ENCODE measurements at regions not wholly inside any gene's neighbourhood (a gene's known extent, or its start where the extent isn't known, plus 50 kb on each side); places are given as distances from the start of the nearest gene placed in this dataset.
"Not testable (repeated sequence)": the region's sequence is repeated elsewhere in the genome, so short reads cannot be mapped to it uniquely, and the experiment has no call there.

DNA sequence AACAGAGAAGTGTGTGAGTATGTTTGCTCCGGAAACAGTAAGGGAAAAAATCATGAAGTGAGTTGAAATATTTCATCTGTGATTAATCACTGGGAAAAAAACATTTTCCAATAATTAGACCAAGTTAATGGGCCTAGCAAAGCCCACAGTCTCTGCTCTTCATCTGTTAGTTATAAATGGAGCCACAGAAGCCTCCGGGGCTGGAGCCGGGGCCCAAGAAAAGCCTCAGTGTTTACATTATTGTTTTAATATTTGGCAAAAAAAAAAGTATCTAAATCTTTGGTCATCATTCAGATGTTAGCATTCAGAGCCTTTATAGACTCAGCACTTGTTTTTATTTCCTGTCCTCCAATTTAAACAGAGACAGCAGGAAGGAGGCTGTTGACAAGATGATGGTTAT lies 115.0 kb downstream of the UBE2U start:
- DNase-seq = peak; percentile 38

DNA sequence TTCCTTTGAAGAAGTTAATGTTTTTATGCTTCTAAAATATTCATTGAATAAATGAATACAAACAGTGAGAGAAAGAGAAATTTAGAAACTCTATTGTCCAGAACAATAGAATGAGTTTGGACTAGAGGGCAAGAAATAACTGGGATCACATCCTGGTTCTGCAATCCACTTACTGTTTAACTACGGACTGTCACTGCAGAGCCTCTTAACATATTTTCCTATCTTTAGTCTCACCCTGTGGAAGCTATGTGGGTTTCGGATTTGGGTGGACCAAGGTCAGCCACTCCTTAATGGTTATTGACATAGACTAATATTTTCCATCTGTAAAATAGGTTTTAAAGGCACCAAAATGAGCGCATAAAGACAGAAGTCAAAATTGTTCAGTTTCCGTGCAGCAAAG lies 116.6 kb downstream of the UBE2U start:
- no peak for DNase-seq

DNA sequence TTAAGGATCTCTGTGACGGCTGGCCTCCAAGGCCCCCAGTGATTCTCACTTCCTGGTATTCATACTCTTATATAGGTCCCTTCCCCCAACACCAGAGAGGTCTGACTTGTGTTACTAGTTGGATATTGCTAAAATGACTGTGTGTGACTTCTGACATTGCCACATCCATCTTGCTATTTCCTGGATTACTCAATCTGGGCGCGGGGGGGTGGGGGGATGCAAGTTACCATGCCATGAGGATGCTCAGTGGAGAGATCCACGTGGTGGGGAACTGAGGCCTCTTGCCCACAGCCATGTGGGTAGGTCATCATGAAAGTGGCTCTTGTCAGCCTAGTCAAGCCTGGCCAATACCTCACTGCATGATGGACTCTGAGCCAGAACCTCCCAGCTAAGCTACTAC lies 117.0 kb downstream of the UBE2U start:
- peak; percentile 96 for DNase-seq

DNA sequence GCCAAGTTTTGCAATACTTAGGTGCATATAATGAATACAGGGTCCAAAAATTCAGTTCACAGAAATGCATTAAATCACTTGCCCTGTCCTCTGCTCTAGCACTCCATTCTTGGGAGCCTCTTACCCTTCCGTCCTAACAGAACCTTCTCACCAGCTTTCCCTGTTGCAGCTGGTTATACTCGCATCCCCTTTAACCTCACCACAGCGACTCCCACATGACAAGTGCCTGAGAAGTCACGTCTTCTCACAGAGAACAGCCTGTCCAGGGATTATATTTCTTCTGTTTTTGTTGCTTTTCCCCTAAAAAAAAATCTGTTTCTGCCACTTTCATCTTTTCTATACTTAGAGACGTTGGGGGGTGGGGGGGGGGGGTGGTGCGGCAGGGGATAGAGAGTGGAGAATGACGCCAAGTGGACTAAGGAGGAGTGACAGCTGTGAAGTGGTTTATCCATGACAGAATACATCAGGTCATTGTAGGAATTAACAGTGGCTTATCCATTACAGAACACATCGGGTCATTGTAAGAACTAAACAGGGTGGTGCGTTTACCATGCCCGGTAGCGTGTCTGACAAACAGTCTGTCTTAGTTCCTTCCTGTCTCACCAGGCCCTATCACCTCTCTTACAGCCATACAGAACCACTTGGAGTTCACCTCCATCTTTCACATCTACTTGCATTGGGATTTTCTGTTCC lies 117.6 kb downstream of the UBE2U start:
- no peak for DNase-seq

DNA sequence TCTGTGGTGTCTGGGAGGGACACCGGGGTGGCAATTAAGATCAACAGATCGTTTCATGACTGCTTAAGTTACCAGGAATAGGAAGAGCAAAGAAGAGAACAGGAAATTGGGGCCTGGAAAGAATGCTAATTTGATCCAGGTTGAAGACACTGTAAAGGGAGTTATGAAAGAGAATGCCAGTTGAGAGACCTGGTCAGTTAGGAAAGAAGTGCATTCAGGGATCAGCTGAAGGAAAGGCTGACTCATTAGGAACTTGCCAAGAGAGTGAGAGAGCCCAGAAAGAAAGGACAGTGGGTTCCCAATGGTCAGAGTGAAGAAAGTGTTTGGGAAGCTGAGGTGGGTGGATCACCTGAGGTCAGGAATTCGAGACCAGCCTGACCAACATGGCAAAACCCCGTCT lies 119.6 kb downstream of the UBE2U start:
- peak; percentile 44 for DNase-seq

DNA sequence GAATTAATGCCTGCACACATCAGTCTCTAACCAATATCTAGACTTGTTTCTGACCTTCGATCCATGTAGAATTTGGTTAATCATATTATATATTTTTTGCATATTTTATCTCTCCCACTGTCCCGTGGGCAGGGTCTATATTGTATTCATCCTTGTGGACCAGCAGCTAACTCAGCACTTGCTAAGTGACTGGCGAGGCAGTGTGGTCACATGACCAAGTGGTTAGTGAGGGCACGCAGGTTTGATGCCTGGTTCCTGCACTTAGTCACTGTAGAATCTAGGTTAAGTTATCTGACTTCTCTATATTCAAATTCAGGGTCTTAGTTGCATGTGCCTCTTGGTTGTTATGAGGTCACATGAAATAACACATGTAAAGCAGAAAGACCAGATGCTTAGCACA lies 120.5 kb downstream of the UBE2U start:
- no peak for DNase-seq

DNA sequence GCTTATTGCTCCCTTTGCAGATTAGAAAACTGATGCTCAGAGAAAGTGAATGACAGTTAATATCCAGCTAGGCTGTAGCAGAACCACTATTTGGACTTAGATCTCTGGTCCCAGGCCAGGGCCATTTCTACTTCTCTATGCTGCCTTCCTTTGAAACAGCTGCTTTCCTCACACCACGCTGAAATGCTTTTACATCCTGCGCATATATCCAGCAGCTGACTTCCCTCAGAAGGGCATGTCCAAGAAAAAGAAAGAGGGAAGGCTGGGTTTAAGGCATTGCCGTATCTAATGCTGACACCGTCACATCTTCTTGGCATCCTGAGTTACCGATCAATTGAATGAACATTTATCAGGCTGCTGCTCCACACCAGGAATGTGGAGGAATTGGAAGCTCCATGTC lies 122.4 kb downstream of the UBE2U start:
- no peak for DNase-seq

DNA sequence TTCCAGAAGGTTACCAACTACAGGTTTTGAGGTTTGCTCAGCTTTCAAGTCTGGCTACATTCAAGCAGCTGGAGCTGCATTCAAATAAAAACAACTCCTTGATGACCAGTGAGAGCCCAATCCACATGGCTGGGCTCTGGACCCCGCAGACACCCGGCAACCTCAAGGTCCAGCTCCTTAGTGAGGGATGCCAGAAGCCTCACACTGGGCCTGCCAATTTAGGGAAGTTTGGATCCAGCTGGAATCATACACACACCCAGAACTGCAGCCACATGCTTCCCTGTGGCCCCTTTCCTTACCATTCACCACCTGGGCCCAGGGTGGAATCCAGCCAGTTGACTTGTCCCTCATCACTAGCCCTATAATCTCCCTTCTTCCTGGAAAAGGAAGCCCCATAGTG lies 123.7 kb downstream of the UBE2U start:
- DNase-seq = no peak

DNA sequence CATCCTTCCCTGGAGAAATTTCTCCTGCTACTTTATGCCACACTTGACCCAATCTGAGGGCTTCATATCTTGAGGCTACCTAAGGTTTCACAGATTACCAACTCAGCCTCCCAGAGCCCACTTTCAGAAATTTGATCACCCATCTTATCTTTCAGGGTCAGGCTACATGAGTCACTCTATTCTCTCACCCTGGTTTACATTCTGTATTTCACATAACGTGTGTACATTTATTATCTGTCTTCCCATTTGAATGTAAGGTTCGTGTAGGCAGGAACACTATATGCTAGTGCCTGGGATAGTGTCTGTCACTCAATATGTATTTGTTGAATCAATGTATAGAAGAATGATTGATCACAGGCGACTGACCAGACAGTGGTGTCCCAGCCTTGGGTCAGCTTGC lies 124.8 kb downstream of the UBE2U start:
- no peak for DNase-seq

DNA sequence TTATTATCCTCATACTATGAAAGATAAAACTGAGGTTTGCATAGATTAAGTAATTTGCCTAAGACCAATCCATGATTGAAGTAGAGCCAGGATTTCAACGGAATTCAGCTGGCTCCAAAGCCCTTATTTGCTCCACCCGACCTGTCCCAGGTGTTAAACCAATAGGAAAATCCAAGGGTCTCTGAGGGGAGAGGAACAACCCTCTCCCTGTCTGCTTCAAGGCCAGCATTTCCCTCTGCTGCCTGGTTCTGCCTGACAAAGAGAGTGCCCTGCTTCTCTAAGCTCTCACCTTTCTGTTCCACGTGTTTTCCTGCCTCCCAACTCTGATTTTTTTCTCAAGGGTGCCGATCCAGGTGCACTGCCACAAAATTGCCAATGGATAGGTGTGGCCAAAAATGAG lies 127.4 kb downstream of the UBE2U start:
- DNase-seq = no peak

DNA sequence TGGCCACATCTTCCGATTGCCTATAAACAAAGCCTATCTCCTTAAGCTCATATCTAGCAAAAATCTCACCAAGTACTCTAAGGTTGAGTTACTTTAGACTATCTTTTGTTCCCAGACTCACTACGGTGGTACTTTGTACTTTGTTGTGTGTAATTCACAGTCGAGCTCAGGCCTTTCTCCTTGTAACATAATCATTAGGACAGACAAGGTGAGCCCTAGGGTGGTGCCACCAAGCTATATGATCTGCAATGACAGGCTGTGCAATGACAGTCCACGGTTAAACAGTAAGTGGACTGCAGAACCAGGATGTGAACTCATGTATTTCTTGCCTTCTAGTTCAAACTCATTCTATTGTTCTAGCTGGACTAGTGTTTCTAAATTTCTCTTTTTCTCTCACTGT lies 132.2 kb downstream of the UBE2U start:
- DNase-seq = no peak

DNA sequence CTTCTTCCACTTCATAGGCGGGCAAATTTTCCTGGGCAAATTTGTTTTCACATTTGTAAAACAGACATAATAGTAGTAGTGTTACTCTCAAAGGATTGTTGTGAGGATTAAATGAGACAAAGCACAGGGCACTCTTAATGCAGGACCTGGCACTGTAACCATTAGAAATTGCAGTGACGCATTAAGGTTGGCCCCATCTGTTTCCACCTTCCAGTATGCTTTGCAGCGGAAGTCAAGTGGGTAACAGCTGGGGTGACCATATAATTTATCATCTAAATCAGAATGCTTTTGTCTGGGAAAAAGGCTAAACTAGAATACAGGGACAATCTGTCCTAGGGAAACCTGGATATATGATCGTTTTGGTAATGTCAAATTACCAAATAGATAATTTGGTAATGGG lies 132.5 kb upstream of the CACHD1 start:
- DNase-seq = no peak

DNA sequence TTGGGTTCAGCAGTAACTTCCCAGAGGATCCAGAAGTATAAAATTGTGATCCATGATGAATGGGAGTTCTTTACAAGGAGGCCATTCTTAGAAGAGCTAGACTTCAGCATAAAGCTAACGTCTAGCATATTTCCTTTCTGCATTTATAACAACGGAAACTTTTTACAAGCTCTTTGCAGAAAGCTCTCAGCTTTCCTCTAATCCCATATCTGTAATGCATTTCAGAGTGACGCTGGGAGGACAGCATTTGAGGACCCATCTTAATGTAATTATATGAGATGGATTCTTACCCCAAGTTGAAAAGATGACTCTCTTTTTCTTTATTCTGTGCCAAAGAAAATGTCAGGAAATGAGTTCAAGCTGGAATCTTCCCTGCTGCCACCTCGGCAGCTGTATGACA lies 132.0 kb upstream of the CACHD1 start:
- no peak for DNase-seq

DNA sequence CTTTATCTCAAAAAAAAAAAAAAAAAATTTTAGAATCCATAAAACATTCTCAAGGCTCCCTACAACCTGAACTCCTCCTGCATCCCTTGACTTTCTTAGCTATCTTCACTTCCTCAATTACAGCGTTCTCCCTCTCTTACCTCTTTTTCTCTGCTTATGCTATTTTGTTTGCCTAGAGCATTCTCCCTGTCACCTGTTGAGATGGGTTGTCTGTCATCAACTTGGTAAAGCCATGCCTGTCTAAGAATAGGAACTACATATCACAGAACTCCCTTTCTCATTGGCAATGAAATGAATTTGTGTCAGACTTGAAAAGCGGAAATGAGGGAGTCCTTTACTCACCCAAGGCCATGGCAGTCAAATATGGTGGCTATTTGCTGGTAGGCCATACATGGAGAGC lies 129.6 kb upstream of the CACHD1 start:
- no peak for DNase-seq

DNA sequence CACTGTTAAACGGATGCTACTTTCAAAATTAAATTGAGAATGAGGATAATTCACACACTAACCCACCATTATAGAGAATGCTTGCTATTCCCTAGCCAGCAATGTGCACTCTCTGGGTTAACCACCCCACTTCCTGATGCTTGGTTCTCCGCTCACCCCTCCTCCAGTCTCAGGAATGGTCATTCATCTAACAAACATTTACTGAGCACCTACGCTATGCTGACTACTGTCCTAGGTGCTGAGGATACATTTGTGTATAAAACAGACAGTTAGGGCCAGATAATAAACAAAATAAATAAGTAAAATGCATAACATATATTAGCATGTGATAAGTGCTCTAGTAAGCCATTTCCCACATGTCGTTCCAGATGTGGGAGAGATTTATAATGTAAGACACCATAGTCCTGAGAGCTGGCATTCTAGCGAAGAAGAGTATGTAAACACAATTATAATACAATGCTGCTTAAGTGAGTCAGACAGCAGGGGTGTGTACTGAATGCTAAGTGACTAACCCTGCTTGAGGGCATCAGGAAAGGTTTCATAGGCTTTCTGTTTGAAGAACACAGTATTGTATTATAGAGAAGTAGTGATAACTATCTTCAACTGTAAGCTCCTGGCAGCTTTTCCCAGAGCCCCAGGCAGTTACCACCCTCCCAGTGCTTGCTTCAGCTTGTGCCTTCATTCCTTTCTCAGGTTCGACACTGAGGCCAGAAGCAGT lies 126.7 kb upstream of the CACHD1 start:
- DNase-seq = peak; percentile 59

DNA sequence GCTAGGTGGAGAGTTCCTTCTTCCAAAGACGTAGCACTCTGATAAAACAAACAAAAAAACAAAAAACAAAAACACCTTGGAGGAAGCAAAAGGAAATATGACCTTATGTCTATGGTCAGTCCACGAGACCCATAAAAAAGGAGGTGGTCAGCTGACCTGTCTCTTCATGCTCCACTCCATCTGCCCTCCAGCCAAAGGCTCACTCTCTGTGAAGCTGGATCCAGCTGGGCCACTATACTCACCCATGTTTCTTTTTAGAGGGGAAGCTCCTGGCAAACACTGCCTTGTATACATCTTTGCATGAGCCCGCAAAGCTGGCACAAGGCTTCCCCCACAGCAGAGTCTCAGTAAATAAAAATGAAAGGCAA lies 126.1 kb upstream of the CACHD1 start:
- DNase-seq = no peak

DNA sequence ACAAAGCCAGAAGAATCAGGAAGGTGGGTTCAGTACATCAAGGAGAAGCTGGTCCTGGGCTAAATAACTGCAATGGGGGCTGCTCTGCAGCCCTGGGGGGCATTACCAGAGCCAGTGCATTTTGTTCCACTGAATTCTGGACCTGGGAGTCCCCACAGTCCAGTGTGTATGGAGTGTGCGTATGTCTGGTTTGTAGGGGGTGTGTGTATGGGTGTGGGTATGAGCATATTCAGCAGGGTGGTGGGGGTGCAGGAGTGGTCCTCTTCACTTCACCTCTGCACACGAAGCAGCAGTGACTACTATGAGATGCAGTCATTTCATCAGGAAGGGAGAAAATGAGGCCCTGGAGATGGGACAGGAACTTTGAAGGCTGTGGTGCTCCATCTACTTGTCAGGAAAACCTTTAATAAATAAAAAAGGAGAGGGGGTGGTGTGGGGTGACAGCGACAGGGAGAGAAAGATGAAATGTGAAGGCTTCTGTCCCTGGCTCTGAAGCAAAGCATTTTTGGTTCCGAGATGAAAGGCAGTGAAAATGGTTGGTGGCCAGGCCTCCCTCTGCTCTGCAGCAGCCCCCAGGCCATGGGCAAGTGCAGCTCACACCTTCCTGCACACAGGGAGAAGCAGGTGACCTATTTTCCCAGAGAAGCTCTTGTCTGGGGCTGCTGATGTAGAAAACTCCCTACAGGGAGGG lies 121.5 kb upstream of the CACHD1 start:
- DNase-seq = no peak

DNA sequence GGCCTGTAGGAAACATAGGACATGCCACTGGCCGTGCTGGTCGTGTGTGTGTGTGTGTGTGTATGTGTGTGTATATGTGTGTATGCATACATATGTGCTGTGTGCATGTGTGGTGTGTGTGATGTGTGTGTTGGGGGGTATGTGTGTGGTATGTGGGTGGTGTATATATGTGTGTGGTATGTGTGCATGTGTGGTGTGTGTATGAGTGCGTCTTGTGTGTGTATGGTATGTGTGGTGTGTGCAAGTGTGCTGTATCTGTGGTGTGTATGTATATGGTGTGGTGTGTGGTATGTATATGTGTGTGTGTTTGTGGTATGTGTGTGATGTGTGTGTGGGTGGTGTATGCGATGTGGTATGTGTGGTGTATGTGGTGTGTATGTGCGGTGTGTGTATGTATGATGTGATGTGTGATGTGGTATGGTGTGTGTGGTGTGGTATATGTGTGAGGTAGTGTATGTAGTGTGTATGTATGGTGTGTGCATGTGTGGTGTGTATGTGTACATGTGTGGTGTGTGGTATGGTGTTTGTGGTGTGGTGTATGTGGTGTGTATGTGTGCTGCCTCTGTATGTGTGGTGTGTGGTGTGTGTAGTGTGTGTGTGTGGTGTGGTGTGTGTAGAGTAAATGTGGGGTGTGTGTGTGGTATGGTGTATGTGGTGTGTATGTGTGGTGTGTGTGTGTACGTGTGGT lies 120.8 kb upstream of the CACHD1 start:
- no peak for DNase-seq

DNA sequence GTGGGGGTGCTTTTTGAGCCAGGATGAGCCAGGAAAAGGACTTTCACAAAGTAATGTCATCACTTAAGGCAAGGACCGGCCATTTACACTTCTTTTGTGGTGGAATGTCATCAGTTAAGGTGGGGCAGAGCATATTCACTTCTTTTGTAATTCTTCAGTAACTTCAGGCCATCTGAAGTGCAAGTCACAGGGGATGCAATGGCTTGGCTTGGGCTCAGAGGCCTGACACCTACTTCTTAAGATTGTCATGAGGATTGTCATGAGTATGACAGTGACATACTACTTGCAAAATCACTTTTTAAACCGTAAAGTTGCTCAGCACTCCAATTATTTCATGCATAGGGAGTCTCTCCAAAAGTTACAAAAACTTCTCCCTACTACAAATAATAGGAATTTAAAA lies 114.4 kb upstream of the CACHD1 start:
- DNase-seq = not testable (repeated sequence)

DNA sequence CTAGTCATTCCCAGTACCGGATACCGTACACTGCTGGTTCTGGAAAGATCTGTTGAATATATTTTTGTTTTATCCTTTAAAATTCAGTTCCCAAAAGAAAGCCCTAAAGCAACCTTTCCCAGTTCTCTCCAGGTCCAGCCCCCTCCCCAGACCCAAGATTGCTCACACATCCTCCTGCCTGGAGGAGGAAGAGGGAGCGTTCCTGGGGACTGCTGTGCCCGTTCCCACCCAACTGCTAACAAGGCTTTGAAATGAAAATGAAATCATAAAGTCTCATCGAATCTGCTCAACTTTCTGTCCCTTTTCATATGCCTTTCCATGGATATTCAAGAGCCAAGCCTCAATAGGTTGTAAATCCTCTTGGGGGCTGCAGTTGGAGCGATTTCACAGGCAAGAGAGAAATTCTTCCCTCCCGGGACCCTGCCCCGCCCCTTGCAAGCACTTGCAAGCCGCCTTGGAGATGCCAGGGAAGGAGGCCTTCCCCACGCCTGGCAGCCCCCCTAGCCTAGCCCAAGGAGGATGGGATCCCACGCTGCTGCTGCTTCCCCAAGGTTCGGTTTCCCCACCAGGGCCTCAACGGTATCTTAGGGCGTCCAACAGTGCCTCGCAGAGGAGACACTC lies 113.2 kb upstream of the CACHD1 start:
- no peak for DNase-seq

DNA sequence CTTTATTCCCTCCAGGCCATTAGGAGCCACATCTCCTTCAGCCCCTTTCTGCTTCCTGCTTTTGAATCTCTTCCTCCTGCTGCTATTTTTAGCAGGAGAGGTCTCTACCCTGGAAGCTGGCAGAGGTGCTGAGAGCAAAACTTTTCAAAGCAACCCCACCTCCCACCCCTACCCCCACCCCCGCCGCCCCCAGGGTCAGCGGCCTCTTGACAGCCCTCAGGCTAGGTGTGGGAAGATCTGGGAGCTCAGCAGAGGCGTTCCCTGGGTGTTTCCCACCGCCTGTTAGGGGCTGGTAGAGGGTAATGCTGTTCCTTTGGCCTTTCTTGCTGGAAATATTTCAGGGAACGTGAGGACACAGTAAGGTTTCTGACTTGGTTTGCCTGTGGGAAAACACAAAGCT lies 112.5 kb upstream of the CACHD1 start:
- no peak for DNase-seq

DNA sequence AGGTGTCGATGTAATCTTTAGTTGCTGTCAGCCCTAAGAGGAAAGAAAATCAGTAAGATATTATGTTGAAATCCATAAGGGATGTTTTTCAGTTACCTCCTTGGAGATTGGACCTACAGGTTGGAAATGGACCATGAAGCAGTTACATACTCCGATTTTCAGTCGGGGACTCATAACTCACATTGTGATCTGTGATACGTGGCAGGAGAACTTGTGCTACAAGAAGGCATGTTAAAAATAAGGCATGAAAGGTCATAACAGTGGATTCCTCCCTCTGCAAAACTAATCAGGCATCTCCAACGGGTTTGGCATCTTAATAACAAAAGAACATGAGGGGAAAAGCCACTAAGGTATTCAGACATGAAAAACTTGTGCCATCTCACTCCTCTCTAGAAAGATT lies 111.2 kb upstream of the CACHD1 start:
- no peak for DNase-seq

DNA sequence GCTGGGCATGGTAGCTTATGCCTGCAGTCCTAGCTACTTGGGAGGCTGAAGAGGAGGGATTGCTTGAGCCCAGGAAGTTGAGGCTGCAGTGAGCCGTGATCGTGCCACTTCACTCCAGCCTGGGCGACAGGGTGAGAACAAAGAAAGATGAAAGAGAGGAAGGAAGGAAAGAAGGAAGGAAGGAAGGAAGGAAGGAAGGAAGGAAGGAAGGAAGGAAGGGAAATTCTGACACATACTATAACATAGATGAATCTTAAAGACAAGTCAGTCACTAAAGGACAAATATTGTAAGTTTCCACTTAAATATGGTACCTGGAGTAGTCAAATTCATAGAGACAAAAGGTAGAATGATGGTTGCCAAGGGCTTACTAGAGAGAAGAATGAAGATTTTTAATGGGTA lies 108.0 kb upstream of the CACHD1 start:
- no peak for DNase-seq
